GM12878 (cell line): ENCODE measurements at regions not wholly inside any gene's neighbourhood (a gene's known extent, or its start where the extent isn't known, plus 50 kb on each side); places are given as distances from the start of the nearest gene placed in this dataset.

Source experiments
- ATAC-seq: fragments of 200-7000 bp; cut with Tn5 transposase; 3 replicates; pipeline ENCODE4 v1.9.1; 2020; ENCODE audit warnings: mild to moderate bottlenecking, moderate library complexity
- BruUV-seq: library from RNA; stranded (reverse); fragments of 400-500 nt; replicated peaks from 2 replicates; lab custom pipeline; 2021; lab: Mats Ljungman, UMichigan
- CTCF ChIA-PET: fragments of 300-600 bp; sonication (Branson Sonifier 250); formaldehyde crosslinking; extraction: SDS; loops from one replicate; lab custom pipeline; 2021; ENCODE audit warnings: inconsistent platforms; lab: Yijun Ruan, JAX
- POLR2A ChIA-PET: fragments of 350-600 bp; formaldehyde crosslinking; extraction: SDS; loops from one replicate; lab custom pipeline; 2021; ENCODE audit warnings: inconsistent platforms; lab: Charles Lee
- RAD21 ChIA-PET: fragments of 300-600 bp; sonication (Branson Sonifier 250); formaldehyde crosslinking; loops from one replicate; lab custom pipeline; 2023; ENCODE audit warnings: antibody characterized with exemption; ENCODE audit not compliant: unreplicated experiment; lab: Charles Lee
- SMC1A ChIA-PET: fragments of 300-600 bp; sonication (Branson Sonifier 250); formaldehyde crosslinking; loops from one replicate; lab custom pipeline; 2023; ENCODE audit not compliant: unreplicated experiment, uncharacterized antibody; lab: Charles Lee
- DNase-seq: peaks from one replicate; pipeline ENCODE4 v3.0.0-alpha.2; 2011; ENCODE audit warnings: low read depth, low spot score
- FAIRE-seq: peaks from 3 replicates; lab custom pipeline; 2011; peaks lifted over from hg19 to GRCh38; lab: Jason Lieb, UNC
- H2AFZ ChIP-seq: 2 replicates; pipeline ENCODE4 v1.6.0; 2011; ENCODE audit warnings: low read depth, low read length, control low read depth; ENCODE audit not compliant: control insufficient read depth
- H3K27ac ChIP-seq: 2 replicates; pipeline ENCODE4 v1.5.1; 2011; ENCODE audit warnings: control low read depth; ENCODE audit not compliant: control insufficient read depth, insufficient read depth
- H3K27me3 ChIP-seq, 2 experiments: replicated peaks in 1 of 2; 2 replicates each; pipeline versions ENCODE4 v1.6.0 to v1.6.1; 2011; ENCODE audit warnings: low read length in 1 of 2; ENCODE audit not compliant: control insufficient read depth in 2 of 2, insufficient read depth in 2 of 2
- H3K36me3 ChIP-seq, 2 experiments: 2 replicates each; pipeline ENCODE4 v1.5.1; 2011; ENCODE audit warnings: low read length in 1 of 2; ENCODE audit not compliant: control insufficient read depth in 2 of 2, insufficient read depth in 2 of 2
- H3K4me1 ChIP-seq: 2 replicates; pipeline ENCODE4 v1.6.1; 2011; ENCODE audit warnings: mild to moderate bottlenecking, low read length, moderate library complexity, mixed read lengths; ENCODE audit not compliant: control insufficient read depth, insufficient read depth
- H3K4me2 ChIP-seq: 2 replicates; pipeline ENCODE4 v1.6.0; 2011; ENCODE audit warnings: control low read depth; ENCODE audit not compliant: control insufficient read depth, insufficient read depth
- H3K4me3 ChIP-seq: fragments of 200-600 bp; sonication (generic); 2 replicates; pipeline ENCODE4 v1.5.1; 2016
- H3K79me2 ChIP-seq: 2 replicates; pipeline ENCODE4 v1.6.0; 2011; ENCODE audit warnings: low read length; ENCODE audit not compliant: control insufficient read depth, insufficient read depth
- H3K9ac ChIP-seq: 2 replicates; pipeline ENCODE4 v1.8.0; 2011; ENCODE audit warnings: low read length, control low read depth, mixed read lengths; ENCODE audit not compliant: control insufficient read depth, insufficient read depth
- H3K9me3 ChIP-seq: replicated peaks from 3 replicates; pipeline ENCODE4 v1.5.1; 2011; ENCODE audit warnings: mild to moderate bottlenecking, low read length; ENCODE audit not compliant: control insufficient read depth, insufficient read depth
- H4K20me1 ChIP-seq: 2 replicates; pipeline ENCODE4 v1.6.0; 2011; ENCODE audit not compliant: control insufficient read depth, insufficient read depth
- ASH2L ChIP-seq: fragments of 300-600, 200-600 bp; sonication (generic); IDR thresholded peaks from 2 replicates; pipeline ENCODE4 v1.6.1; 2017; ENCODE audit warnings: low read depth, mild to moderate bottlenecking, borderline replicate concordance
- BCL11A ChIP-seq: IDR thresholded peaks from 2 replicates; pipeline ENCODE4 v1.6.1; 2011; ENCODE audit warnings: low read depth, low read length
- BRCA1 ChIP-seq: IDR thresholded peaks from 2 replicates; pipeline ENCODE4 v1.6.1; 2011; ENCODE audit warnings: low read depth, low read length, improper control_type of control experiment
- CREM ChIP-seq: IDR thresholded peaks from 2 replicates; pipeline ENCODE4 v1.6.1; 2014; ENCODE audit warnings: antibody characterized with exemption, low read depth
- DPF2 ChIP-seq: fragments of 450-650 bp; IDR thresholded peaks from 2 replicates; pipeline ENCODE4 v1.6.1; 2017; ENCODE audit warnings: mild to moderate bottlenecking
- ETV6 ChIP-seq, 2 experiments: fragments of 450-650 bp in 1 of 2; IDR thresholded peaks in 1 of 2; conservative IDR thresholded peaks in 1 of 2; 2 replicates each; pipeline ENCODE4 v1.6.1; 2014; ENCODE audit warnings: antibody characterized with exemption in 1 of 2, borderline replicate concordance in 1 of 2, low read depth in 1 of 2, mild to moderate bottlenecking in 1 of 2, moderate library complexity in 1 of 2
- NFXL1 ChIP-seq: fragments of 450-650 bp; IDR thresholded peaks from 2 replicates; pipeline ENCODE4 v1.6.1; 2017; ENCODE audit warnings: antibody characterized with exemption, mild to moderate bottlenecking, borderline replicate concordance
- NRF1 ChIP-seq: conservative IDR thresholded peaks from 2 replicates; pipeline ENCODE4 v1.6.1; 2011; ENCODE audit warnings: mild to moderate bottlenecking, low read depth, low read length, improper control_type of control experiment
- RFX5 ChIP-seq: IDR thresholded peaks from 2 replicates; pipeline ENCODE4 v1.6.1; 2011; ENCODE audit warnings: low read depth, low read length, improper control_type of control experiment
- SUPT20H ChIP-seq: IDR thresholded peaks from 2 replicates; pipeline ENCODE4 v1.6.1; 2011; ENCODE audit warnings: low read depth, mild to moderate bottlenecking, low read length, moderate library complexity, borderline replicate concordance; ENCODE audit not compliant: control insufficient read depth
- ZBTB4 ChIP-seq: fragments of 450-650 bp; formaldehyde crosslinking; IDR thresholded peaks from 2 replicates; pipeline ENCODE4 v1.4.0; 2022; ENCODE audit warnings: mild to moderate bottlenecking, moderate library complexity
- ZNF687 ChIP-seq: fragments of 450-650 bp; IDR thresholded peaks from 2 replicates; pipeline ENCODE4 v1.6.1; 2017; ENCODE audit warnings: mild to moderate bottlenecking, moderate library complexity
- WGBS: methylation state at CpG from one replicate; pipeline ENCODE4 v1.1.6; 2016; ENCODE audit warnings: low lambda C conversion rate; ENCODE audit not compliant: insufficient replicate concordance, insufficient coverage; ENCODE audit errors: missing lambda C conversion rate; 5-methylcytosine and 5-hydroxymethylcytosine counted together
- in situ Hi-C: fragments of 300-500 bp; cut with MboI; formaldehyde crosslinking; loops from 9 replicates; pipeline ENCODE4 v1.14.3; 2018; ENCODE audit warnings: mixed read lengths
- intact Hi-C: fragments of 100-400 bp; cut with micrococcal nuclease; formaldehyde crosslinking; loops from one replicate; pipeline ENCODE4 v1.14.2; 2022; ENCODE audit not compliant: unreplicated experiment
- TF ChIP-seq, protein P1 (sequence below), 3 experiments: IDR thresholded peaks in 2 of 3; conservative IDR thresholded peaks in 1 of 3; 2 replicates each; pipeline ENCODE4 v1.5.1; 2011; ENCODE audit warnings: low read depth in 3 of 3, low read length in 3 of 3, mild to moderate bottlenecking in 3 of 3, control low read depth in 2 of 3, moderate library complexity in 2 of 3, inconsistent platforms in 1 of 3, mixed read lengths in 1 of 3; ENCODE audit not compliant: control insufficient read depth in 2 of 3, insufficient read depth in 1 of 3; ENCODE audit errors: extremely low read depth in 1 of 3
- TF ChIP-seq, protein P2 (sequence below): fragments of 150-350 bp; IDR thresholded peaks from 2 replicates; pipeline ENCODE4 v1.6.1; 2014; ENCODE audit warnings: mild to moderate bottlenecking, low read depth, low read length

DNA sequence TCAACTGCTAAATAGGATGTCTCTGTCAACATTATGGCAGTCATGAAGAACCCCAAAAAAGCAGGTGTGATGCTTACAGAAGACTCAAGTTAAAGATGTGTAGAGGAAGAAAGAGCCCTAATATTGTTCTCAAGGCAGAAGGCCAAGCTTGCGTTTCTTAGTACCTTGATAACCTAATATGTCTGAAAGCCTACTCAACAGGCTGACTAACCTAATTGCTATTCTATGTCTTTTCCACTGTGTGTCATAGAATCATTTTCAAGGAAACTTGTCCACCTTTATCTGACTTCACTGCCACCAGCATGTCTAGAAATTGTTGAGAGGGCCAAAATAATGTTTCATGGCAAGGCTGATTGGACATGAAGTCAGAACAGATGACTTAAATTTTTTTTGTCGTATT, 373.2 kb downstream of the BTG1 start:
- Histone ChIP-seq H2AFZ (no peak overlapping the region), H3K4me3 (no peak overlapping the region), H3K9me3 (no peaks in the 10 kb centered on the region), H3K9ac (no peak overlapping the region), H3K4me2 (no peak overlapping the region), H3K27ac (no peak overlapping the region), H3K27me3 (no peaks in the 10 kb centered on the region), H3K4me1 (no peaks in the 10 kb centered on the region), H3K79me2 (no peaks in the 10 kb centered on the region), H3K36me3 (no peaks in the 10 kb centered on the region), H4K20me1 (no peaks in the 10 kb centered on the region)
- SMC1A ChIA-PET: no interaction called here
- POLR2A ChIA-PET: no interaction called here
- TF ChIP-seq NRF1: no peak
- TF ChIP-seq SUPT20H: no peak
- TF ChIP-seq, protein P1, sequence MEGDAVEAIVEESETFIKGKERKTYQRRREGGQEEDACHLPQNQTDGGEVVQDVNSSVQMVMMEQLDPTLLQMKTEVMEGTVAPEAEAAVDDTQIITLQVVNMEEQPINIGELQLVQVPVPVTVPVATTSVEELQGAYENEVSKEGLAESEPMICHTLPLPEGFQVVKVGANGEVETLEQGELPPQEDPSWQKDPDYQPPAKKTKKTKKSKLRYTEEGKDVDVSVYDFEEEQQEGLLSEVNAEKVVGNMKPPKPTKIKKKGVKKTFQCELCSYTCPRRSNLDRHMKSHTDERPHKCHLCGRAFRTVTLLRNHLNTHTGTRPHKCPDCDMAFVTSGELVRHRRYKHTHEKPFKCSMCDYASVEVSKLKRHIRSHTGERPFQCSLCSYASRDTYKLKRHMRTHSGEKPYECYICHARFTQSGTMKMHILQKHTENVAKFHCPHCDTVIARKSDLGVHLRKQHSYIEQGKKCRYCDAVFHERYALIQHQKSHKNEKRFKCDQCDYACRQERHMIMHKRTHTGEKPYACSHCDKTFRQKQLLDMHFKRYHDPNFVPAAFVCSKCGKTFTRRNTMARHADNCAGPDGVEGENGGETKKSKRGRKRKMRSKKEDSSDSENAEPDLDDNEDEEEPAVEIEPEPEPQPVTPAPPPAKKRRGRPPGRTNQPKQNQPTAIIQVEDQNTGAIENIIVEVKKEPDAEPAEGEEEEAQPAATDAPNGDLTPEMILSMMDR (IDR thresholded peaks at IDR 0.05 in 2 of 3, conservative IDR thresholded peaks at IDR 0.05 in 1 of 3; ENCODE audit: control insufficient read depth in 2 of 3, extremely low read depth in 1 of 3, insufficient read depth in 1 of 3, low read depth in 3 of 3, low read length in 3 of 3): no peak
- TF ChIP-seq BCL11A: no peak
- TF ChIP-seq BRCA1: no peak
- no peak for TF ChIP-seq ASH2L
- no peak for TF ChIP-seq DPF2
- no peak for TF ChIP-seq ZNF687
- TF ChIP-seq RFX5: no peak
- TF ChIP-seq NFXL1: no peak
- TF ChIP-seq ZBTB4 (CRISPR knock-in tag): no peak
- TF ChIP-seq CREM: no peak
- TF ChIP-seq ETV6 (conservative IDR thresholded peaks at IDR 0.05 in 1 of 2, IDR thresholded peaks at IDR 0.05 in 1 of 2; ENCODE audit: borderline replicate concordance in 1 of 2, low read depth in 1 of 2): no peak
- TF ChIP-seq, protein P2, sequence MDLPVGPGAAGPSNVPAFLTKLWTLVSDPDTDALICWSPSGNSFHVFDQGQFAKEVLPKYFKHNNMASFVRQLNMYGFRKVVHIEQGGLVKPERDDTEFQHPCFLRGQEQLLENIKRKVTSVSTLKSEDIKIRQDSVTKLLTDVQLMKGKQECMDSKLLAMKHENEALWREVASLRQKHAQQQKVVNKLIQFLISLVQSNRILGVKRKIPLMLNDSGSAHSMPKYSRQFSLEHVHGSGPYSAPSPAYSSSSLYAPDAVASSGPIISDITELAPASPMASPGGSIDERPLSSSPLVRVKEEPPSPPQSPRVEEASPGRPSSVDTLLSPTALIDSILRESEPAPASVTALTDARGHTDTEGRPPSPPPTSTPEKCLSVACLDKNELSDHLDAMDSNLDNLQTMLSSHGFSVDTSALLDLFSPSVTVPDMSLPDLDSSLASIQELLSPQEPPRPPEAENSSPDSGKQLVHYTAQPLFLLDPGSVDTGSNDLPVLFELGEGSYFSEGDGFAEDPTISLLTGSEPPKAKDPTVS: no peak
- CTCF ChIA-PET: no interaction called here
- no peak for FAIRE-seq
- BruUV-seq: no TSS peak
- RAD21 ChIA-PET: no interaction called here
- WGBS: 58% methylated on average over 2 of the region's 2 CpGs
- no peak for ATAC-seq
- intact Hi-C loops: no loop called here
- in situ Hi-C loops: no loop called here
- no peak for DNase-seq
